Astrocyte (in vitro differentiated cells and primary cell): ENCODE measurements at regions not wholly inside any gene's neighbourhood (a gene's known extent, or its start where the extent isn't known, plus 50 kb on each side); places are given as distances from the start of the nearest gene placed in this dataset.

Experiments
- DNase-seq: peaks from one replicate; pipeline ENCODE4 v3.0.0-alpha.2; 2010; ENCODE audit warnings: low read depth
- FAIRE-seq: peaks from 2 replicates; lab custom pipeline; 2011; peaks lifted over from hg19 to GRCh38; lab: Jason Lieb, UNC
- H2AFZ ChIP-seq: 2 replicates; pipeline ENCODE4 v1.6.0; 2012; ENCODE audit warnings: low read depth, low read length, inconsistent platforms
- H3K27ac ChIP-seq: 2 replicates; pipeline ENCODE4 v1.5.1; 2011; ENCODE audit warnings: low read depth, low read length, inconsistent platforms
- H3K27me3 ChIP-seq: 2 replicates; pipeline ENCODE4 v1.6.0; 2011; ENCODE audit warnings: low read length, inconsistent platforms; ENCODE audit not compliant: insufficient read depth
- H3K36me3 ChIP-seq: 2 replicates; pipeline ENCODE4 v1.5.1; 2011; ENCODE audit warnings: low read length, inconsistent platforms; ENCODE audit not compliant: insufficient read depth
- H3K4me1 ChIP-seq: 2 replicates; pipeline ENCODE4 v1.5.1; 2011; ENCODE audit warnings: low read length, inconsistent platforms; ENCODE audit not compliant: insufficient read depth
- H3K4me2 ChIP-seq: 2 replicates; pipeline ENCODE4 v1.6.0; 2012; ENCODE audit warnings: low read length, inconsistent platforms
- H3K4me3 ChIP-seq: 2 replicates; pipeline ENCODE4 v1.5.1; 2011; ENCODE audit warnings: low read depth, mild to moderate bottlenecking, low read length, inconsistent platforms; ENCODE audit not compliant: insufficient read depth
- H3K79me2 ChIP-seq: 2 replicates; pipeline ENCODE4 v1.6.0; 2012; ENCODE audit warnings: mild to moderate bottlenecking, low read length, inconsistent platforms; ENCODE audit not compliant: insufficient read depth
- H3K9ac ChIP-seq: 2 replicates; pipeline ENCODE4 v1.6.0; 2012; ENCODE audit warnings: mild to moderate bottlenecking, low read length, inconsistent platforms
- H3K9me3 ChIP-seq: 2 replicates; pipeline ENCODE4 v1.5.1; 2012; ENCODE audit warnings: low read depth, mild to moderate bottlenecking, low read length, inconsistent platforms; ENCODE audit not compliant: insufficient read depth
- H4K20me1 ChIP-seq: 2 replicates; pipeline ENCODE4 v1.6.0; 2012; ENCODE audit warnings: low read length, inconsistent platforms; ENCODE audit not compliant: insufficient read depth
- H3K27ac Mint-ChIP-seq: one replicate; pipeline ENCODE4 v1.8.0; 2021; ENCODE audit warnings: mild to moderate bottlenecking, mixed read lengths; ENCODE audit not compliant: unreplicated experiment
- H3K27me3 Mint-ChIP-seq: one replicate; pipeline ENCODE4 v1.8.0; 2021; ENCODE audit warnings: low read depth, mixed read lengths; ENCODE audit not compliant: unreplicated experiment
- H3K36me3 Mint-ChIP-seq: one replicate; pipeline ENCODE4 v1.8.0; 2021; ENCODE audit warnings: low read depth, mixed read lengths; ENCODE audit not compliant: unreplicated experiment
- H3K4me1 Mint-ChIP-seq: one replicate; pipeline ENCODE4 v1.8.0; 2021; ENCODE audit warnings: low read depth, mixed read lengths; ENCODE audit not compliant: unreplicated experiment
- H3K4me3 Mint-ChIP-seq: one replicate; pipeline ENCODE4 v1.8.0; 2021; ENCODE audit warnings: mild to moderate bottlenecking, moderate library complexity, mixed read lengths; ENCODE audit not compliant: unreplicated experiment
- H3K9me3 Mint-ChIP-seq: one replicate; pipeline ENCODE4 v1.8.0; 2021; ENCODE audit warnings: mild to moderate bottlenecking, mixed read lengths; ENCODE audit not compliant: unreplicated experiment
- EZH2 ChIP-seq: IDR thresholded peaks from 2 replicates; pipeline ENCODE4 v1.6.1; 2012; ENCODE audit warnings: mild to moderate bottlenecking, low read length, inconsistent platforms; ENCODE audit not compliant: insufficient read depth
- TF ChIP-seq, protein P1 (sequence below): IDR thresholded peaks from 2 replicates; pipeline ENCODE4 v1.5.1; 2011; ENCODE audit warnings: low read depth, mild to moderate bottlenecking, inconsistent platforms, low read length, moderate library complexity; ENCODE audit not compliant: insufficient read depth

- H3K4me1 ChIP-seq, result peaks cover 8% of the 10 kb centered on the region
- no peaks in the 10 kb centered on the region for H4K20me1 ChIP-seq
- Mint-ChIP-seq H3K4me3 (no peak overlapping the region), H3K4me1 (peaks cover 15% of the 10 kb centered on the region), H3K27me3 (peaks cover 6% of the 10 kb centered on the region), H3K9me3 (peaks cover 3% of the 10 kb centered on the region), H3K27ac (peak overlapping the region; percentile 41), H3K36me3 (no peaks in the 10 kb centered on the region)
- no peaks in the 10 kb centered on the region for H3K36me3 ChIP-seq
- TF ChIP-seq, protein P1, sequence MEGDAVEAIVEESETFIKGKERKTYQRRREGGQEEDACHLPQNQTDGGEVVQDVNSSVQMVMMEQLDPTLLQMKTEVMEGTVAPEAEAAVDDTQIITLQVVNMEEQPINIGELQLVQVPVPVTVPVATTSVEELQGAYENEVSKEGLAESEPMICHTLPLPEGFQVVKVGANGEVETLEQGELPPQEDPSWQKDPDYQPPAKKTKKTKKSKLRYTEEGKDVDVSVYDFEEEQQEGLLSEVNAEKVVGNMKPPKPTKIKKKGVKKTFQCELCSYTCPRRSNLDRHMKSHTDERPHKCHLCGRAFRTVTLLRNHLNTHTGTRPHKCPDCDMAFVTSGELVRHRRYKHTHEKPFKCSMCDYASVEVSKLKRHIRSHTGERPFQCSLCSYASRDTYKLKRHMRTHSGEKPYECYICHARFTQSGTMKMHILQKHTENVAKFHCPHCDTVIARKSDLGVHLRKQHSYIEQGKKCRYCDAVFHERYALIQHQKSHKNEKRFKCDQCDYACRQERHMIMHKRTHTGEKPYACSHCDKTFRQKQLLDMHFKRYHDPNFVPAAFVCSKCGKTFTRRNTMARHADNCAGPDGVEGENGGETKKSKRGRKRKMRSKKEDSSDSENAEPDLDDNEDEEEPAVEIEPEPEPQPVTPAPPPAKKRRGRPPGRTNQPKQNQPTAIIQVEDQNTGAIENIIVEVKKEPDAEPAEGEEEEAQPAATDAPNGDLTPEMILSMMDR, result no peak
- TF ChIP-seq EZH2, result no peak
- no peaks in the 10 kb centered on the region for H3K79me2 ChIP-seq
- H3K9me3 ChIP-seq, result no peaks in the 10 kb centered on the region
- H3K4me3 ChIP-seq, result no peak overlapping the region
- H3K9ac ChIP-seq, result no peak overlapping the region
- H3K27me3 ChIP-seq, result no peaks in the 10 kb centered on the region
- H3K27ac ChIP-seq, result no peak overlapping the region
- peak overlapping the region; percentile 11 for H3K4me2 ChIP-seq
- H2AFZ ChIP-seq, result no peak overlapping the region
- DNase-seq (no peak), FAIRE-seq (no peak)
Measured at GRCh38 chr7:41133690-41134299, 569.1 kb downstream of the INHBA start.

DNA sequence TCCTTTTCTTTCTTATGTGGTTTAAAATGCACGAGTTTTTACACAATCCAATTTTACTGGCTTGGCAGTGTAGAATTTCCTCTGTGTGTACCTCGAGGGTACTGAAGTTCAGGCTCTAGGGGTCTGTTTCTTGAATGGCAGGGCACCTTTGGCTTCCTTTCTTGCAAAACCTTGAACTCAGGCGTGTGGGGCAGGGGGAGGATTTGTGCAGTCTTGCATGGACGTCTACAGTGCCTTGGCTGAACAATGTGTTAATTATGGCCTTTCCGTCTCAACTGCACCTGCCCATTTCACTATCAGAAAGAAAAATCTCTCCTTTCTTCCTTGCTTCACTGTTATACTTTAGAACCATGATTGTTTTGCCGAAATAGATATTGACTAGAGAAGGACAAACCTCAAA is 570.9 kb downstream of the INHBA start:
- Histone ChIP-seq H3K4me2 (no peak overlapping the region), H3K79me2 (no peaks in the 10 kb centered on the region), H3K27ac (no peak overlapping the region), H4K20me1 (no peaks in the 10 kb centered on the region), H3K9me3 (no peaks in the 10 kb centered on the region), H3K9ac (no peak overlapping the region), H3K4me3 (no peak overlapping the region), H3K27me3 (no peaks in the 10 kb centered on the region), H2AFZ (no peak overlapping the region), H3K4me1 (peaks cover 8% of the 10 kb centered on the region), H3K36me3 (no peaks in the 10 kb centered on the region)
- H3K36me3 Mint-ChIP-seq, result no peaks in the 10 kb centered on the region
- DNase-seq, result no peak
- no peaks in the 10 kb centered on the region for H3K27me3 Mint-ChIP-seq
- no peaks in the 10 kb centered on the region for H3K9me3 Mint-ChIP-seq
- no peak overlapping the region for H3K27ac Mint-ChIP-seq
- TF ChIP-seq, protein P1, result no peak
- no peak for TF ChIP-seq EZH2
- peaks cover 15% of the 10 kb centered on the region for H3K4me1 Mint-ChIP-seq
- H3K4me3 Mint-ChIP-seq, result no peak overlapping the region
- FAIRE-seq, result no peak

- DNase-seq (no peak), FAIRE-seq (no peak)
- Histone ChIP-seq H2AFZ (no peak overlapping the region), H3K27ac (no peak overlapping the region), H3K4me1 (peaks cover 8% of the 10 kb centered on the region), H3K4me3 (no peak overlapping the region), H3K4me2 (no peak overlapping the region), H3K9ac (no peak overlapping the region), H3K27me3 (no peaks in the 10 kb centered on the region), H4K20me1 (no peaks in the 10 kb centered on the region), H3K9me3 (no peaks in the 10 kb centered on the region), H3K79me2 (no peaks in the 10 kb centered on the region), H3K36me3 (no peaks in the 10 kb centered on the region)
- TF ChIP-seq, protein P1, result no peak
- no peak for TF ChIP-seq EZH2
- Mint-ChIP-seq H3K27ac (no peak overlapping the region), H3K36me3 (no peaks in the 10 kb centered on the region), H3K4me1 (peaks cover 15% of the 10 kb centered on the region), H3K27me3 (no peaks in the 10 kb centered on the region), H3K9me3 (no peaks in the 10 kb centered on the region), H3K4me3 (no peak overlapping the region)
Measured at GRCh38 chr7:41130561-41131236, 572.2 kb downstream of the INHBA start.
